HEK293 (cell line): ENCODE measurements at regions not wholly inside any gene's neighbourhood (a gene's known extent, or its start where the extent isn't known, plus 50 kb on each side); places are given as distances from the start of the nearest gene placed in this dataset.

Experiments
- CTCF ChIA-PET: fragments of 350-600 bp; formaldehyde crosslinking; extraction: SDS; loops from one replicate; lab custom pipeline; 2021; ENCODE audit warnings: antibody characterized with exemption; lab: Yijun Ruan, JAX
- POLR2A ChIA-PET: fragments of 300-600 bp; formaldehyde crosslinking; extraction: SDS; loops from one replicate; lab custom pipeline; 2020; ENCODE audit warnings: antibody characterized with exemption, inconsistent platforms; lab: Yijun Ruan, JAX
- H3K27ac ChIP-seq: fragments of 200-500 bp; sonication (Bioruptor generic); 2 replicates; pipeline ENCODE4 v1.5.1; 2014; ENCODE audit warnings: low read depth, low read length, control low read depth, inconsistent platforms; ENCODE audit errors: extremely low read depth
- H3K36me3 ChIP-seq, 2 experiments: fragments of 200-500 bp in 1 of 2; sonication (Bioruptor generic) in 1 of 2; 1 replicate in 1 of 2; 2 replicates in 1 of 2; pipeline ENCODE4 v1.5.1; 2014 to 2017; ENCODE audit warnings: inconsistent platforms in 2 of 2, low read length in 2 of 2; ENCODE audit not compliant: control insufficient read depth in 2 of 2, insufficient read depth in 1 of 2
- H3K4me1 ChIP-seq: fragments of 200-500 bp; sonication (Bioruptor generic); 2 replicates; pipeline ENCODE4 v1.5.1; 2014; ENCODE audit warnings: mild to moderate bottlenecking, low read length, inconsistent platforms; ENCODE audit not compliant: control insufficient read depth, insufficient read depth
- H3K4me3 ChIP-seq: 2 replicates; pipeline ENCODE4 v1.5.1; 2011; ENCODE audit warnings: low read depth, mild to moderate bottlenecking, control low read depth, low read length, moderate library complexity
- H3K9me3 ChIP-seq: fragments of 200-500 bp; sonication (Bioruptor generic); 2 replicates; pipeline ENCODE4 v1.5.1; 2014; ENCODE audit warnings: low read depth, low read length, inconsistent platforms; ENCODE audit not compliant: control insufficient read depth, insufficient read depth
- ELK4 ChIP-seq: IDR thresholded peaks from 2 replicates; pipeline ENCODE4 v1.6.1; 2011; ENCODE audit warnings: mild to moderate bottlenecking, low read depth, low read length, borderline replicate concordance
- KLF1 ChIP-seq: fragments of 450-650 bp; formaldehyde crosslinking; IDR thresholded peaks from 2 replicates; pipeline ENCODE4 v1.5.1; 2016; ENCODE audit warnings: missing biosample characterization, missing genetic modification characterization
- KLF16 ChIP-seq: fragments of 450-650 bp; formaldehyde crosslinking; IDR thresholded peaks from 2 replicates; pipeline ENCODE4 v1.5.1; 2017; ENCODE audit warnings: missing biosample characterization, missing genetic modification characterization
- SP3 ChIP-seq: fragments of 450-650 bp; formaldehyde crosslinking; IDR thresholded peaks from 2 replicates; pipeline ENCODE4 v1.5.1; 2016; ENCODE audit warnings: missing biosample characterization, missing genetic modification characterization
- ZNF10 ChIP-seq: fragments of 450-650 bp; formaldehyde crosslinking; IDR thresholded peaks from 2 replicates; pipeline ENCODE4 v1.5.1; 2017; ENCODE audit warnings: missing biosample characterization, missing genetic modification characterization
- ZNF248 ChIP-seq: fragments of 450-650 bp; formaldehyde crosslinking; IDR thresholded peaks from 2 replicates; pipeline ENCODE4 v1.5.1; 2017; ENCODE audit warnings: missing biosample characterization, missing genetic modification characterization
- ZNF280C ChIP-seq: fragments of 450-650 bp; formaldehyde crosslinking; IDR thresholded peaks from 2 replicates; pipeline ENCODE4 v1.5.1; 2016; ENCODE audit warnings: missing biosample characterization, missing genetic modification characterization
- ZNF280D ChIP-seq: fragments of 450-650 bp; formaldehyde crosslinking; IDR thresholded peaks from 2 replicates; pipeline ENCODE4 v1.5.1; 2016; ENCODE audit warnings: missing biosample characterization, missing genetic modification characterization
- ZNF398 ChIP-seq: fragments of 450-650 bp; formaldehyde crosslinking; IDR thresholded peaks from 2 replicates; pipeline ENCODE4 v1.5.1; 2017; ENCODE audit warnings: missing biosample characterization, missing genetic modification characterization
- ZNF433 ChIP-seq: fragments of 450-650 bp; formaldehyde crosslinking; IDR thresholded peaks from 2 replicates; pipeline ENCODE4 v1.5.1; 2016; ENCODE audit warnings: missing biosample characterization, missing genetic modification characterization, low read depth
- ZNF518A ChIP-seq: fragments of 450-650 bp; formaldehyde crosslinking; conservative IDR thresholded peaks from 2 replicates; pipeline ENCODE4 v1.5.1; 2016; ENCODE audit warnings: low read depth, missing biosample characterization, missing genetic modification characterization
- ZNF785 ChIP-seq: fragments of 450-650 bp; formaldehyde crosslinking; IDR thresholded peaks from 2 replicates; pipeline ENCODE4 v1.5.1; 2016; ENCODE audit warnings: missing biosample characterization, missing genetic modification characterization
- ZSCAN23 ChIP-seq: fragments of 450-650 bp; formaldehyde crosslinking; IDR thresholded peaks from 2 replicates; pipeline ENCODE4 v1.5.1; 2016; ENCODE audit warnings: missing biosample characterization, missing genetic modification characterization
- ZSCAN30 ChIP-seq: fragments of 450-650 bp; IDR thresholded peaks from 2 replicates; pipeline ENCODE4 v1.5.1; 2018; ENCODE audit warnings: missing biosample characterization, mild to moderate bottlenecking, missing genetic modification characterization, moderate library complexity
- TF ChIP-seq, protein P1 (sequence below): fragments of 450-650 bp; IDR thresholded peaks from 2 replicates; pipeline ENCODE4 v1.5.1; 2018; ENCODE audit warnings: missing biosample characterization, mild to moderate bottlenecking, missing genetic modification characterization

DNA sequence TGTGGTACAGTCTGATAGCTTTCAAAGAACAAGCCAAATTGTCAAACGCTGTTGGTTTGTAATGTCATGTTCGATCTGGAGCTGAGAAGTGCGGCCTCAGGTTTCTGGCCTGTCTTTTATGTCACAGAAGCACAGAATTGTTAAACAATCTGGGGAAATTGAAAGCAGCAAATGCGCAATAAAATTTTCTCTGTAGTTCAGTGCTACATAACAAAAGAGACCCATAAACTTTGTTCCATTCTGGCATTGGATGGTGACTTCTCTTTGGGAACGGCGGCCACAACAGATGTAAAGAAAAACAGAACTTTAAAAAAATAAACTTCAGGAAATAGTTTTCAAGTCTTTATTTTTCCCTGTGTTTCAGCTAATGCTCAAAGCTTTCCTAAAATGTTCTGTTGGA, 106.9 kb downstream of the PRL start:
- TF ChIP-seq ZSCAN30 (tag by site-specific recombination) = no peak
- TF ChIP-seq ZNF785 = no peak
- no peak for TF ChIP-seq ZNF10 (tag by site-specific recombination)
- TF ChIP-seq SP3 (tag by site-specific recombination) = no peak
- TF ChIP-seq KLF16 = no peak
- no peak for TF ChIP-seq KLF1 (tag by site-specific recombination)
- Histone ChIP-seq H3K9me3 (no peaks in the 10 kb centered on the region), H3K36me3 (no peaks in the 10 kb centered on the region), H3K4me3 (no peak overlapping the region), H3K4me1 (no peaks in the 10 kb centered on the region), H3K27ac (no peak overlapping the region)
- CTCF ChIA-PET = interaction anchor here (0.7 kb wide), 1 partner anchor 1649 kb away, joined by 3 read pairs; no protein-coding TSS in a partner anchor
- POLR2A ChIA-PET = interaction anchor here (1.2 kb wide), 1 partner anchor 596 kb away, joined by 3 read pairs; the partner anchor contains the start of gene SOX4

DNA sequence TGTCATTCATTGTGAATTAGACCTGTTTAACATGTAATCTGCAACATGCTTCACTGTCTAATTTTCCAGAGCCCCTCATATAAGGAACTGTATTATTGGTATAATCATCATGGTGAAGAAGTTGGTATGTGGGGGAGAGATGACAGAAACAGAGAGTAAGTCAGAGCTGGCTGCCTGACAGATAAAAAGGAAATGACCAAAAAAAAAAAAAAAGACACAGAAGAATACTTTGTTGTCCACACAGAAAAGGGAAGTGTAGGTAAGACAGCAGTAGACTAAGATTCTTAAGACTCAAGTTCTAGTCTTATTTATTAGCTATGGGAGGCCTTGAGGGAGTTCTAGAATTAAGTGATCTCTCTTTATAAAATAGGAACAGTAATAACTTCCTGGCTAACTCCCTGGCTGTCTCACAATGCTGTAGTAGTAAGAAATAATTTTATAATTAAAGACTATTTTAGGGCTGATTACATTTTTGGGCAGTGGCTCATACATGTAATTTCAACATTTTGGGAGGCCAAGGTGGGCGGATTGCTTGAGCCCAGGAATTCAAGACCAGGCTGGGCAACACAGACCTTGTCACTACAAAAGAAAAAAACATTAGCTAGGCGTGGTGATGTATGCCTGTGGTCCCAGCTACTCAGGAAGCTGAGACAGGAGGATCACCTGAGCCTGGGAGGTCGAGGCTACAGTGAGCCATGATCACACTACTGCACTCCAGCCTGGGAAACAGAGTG, 102.5 kb downstream of the PRL start:
- H3K9me3 ChIP-seq = no peaks in the 10 kb centered on the region
- TF ChIP-seq ZNF433 (tag by site-specific recombination) (no peak), ZNF248 (tag by site-specific recombination) (no peak)
- TF ChIP-seq, protein P1, sequence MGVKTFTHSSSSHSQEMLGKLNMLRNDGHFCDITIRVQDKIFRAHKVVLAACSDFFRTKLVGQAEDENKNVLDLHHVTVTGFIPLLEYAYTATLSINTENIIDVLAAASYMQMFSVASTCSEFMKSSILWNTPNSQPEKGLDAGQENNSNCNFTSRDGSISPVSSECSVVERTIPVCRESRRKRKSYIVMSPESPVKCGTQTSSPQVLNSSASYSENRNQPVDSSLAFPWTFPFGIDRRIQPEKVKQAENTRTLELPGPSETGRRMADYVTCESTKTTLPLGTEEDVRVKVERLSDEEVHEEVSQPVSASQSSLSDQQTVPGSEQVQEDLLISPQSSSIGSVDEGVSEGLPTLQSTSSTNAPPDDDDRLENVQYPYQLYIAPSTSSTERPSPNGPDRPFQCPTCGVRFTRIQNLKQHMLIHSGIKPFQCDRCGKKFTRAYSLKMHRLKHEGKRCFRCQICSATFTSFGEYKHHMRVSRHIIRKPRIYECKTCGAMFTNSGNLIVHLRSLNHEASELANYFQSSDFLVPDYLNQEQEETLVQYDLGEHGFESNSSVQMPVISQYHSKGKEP (tag by site-specific recombination) = no peak
- ChIA-PET POLR2A (no interaction called here), CTCF (no interaction called here)
- no peak overlapping the region for H3K4me3 ChIP-seq
- no peaks in the 10 kb centered on the region for H3K4me1 ChIP-seq
- no peak overlapping the region for H3K27ac ChIP-seq
- H3K36me3 ChIP-seq = no peaks in the 10 kb centered on the region

- POLR2A ChIA-PET = no interaction called here
- Histone ChIP-seq H3K36me3 (no peaks in the 10 kb centered on the region), H3K4me1 (no peaks in the 10 kb centered on the region), H3K4me3 (no peak overlapping the region), H3K9me3 (no peaks in the 10 kb centered on the region), H3K27ac (no peak overlapping the region)
- CTCF ChIA-PET = no interaction called here
- TF ChIP-seq ZNF518A = no peak
- TF ChIP-seq ZNF280C (tag by site-specific recombination) = no peak
- no peak for TF ChIP-seq ZNF280D
- no peak for TF ChIP-seq ZSCAN23 (tag by site-specific recombination)
- TF ChIP-seq ZNF398 = no peak
- TF ChIP-seq ELK4 = no peak
Measured at GRCh38 chr6:22199771-22200170, 97.1 kb downstream of the PRL start.
